ENCODE measurements at regions not wholly inside any gene's neighbourhood (a gene's known extent, or its start where the extent isn't known, plus 50 kb on each side); places are given as distances from the start of the nearest gene placed in this dataset.

GRCh38 chr5:10173716-10174115 is 76.0 kb downstream of the ATPSCKMT start:
- DNase-seq: no peak
- H3K9me3 Mint-ChIP-seq: peaks cover 0 to 3% of the 10 kb centered on the region in 2 donors
- no peaks in the 10 kb centered on the region for H3K4me1 Mint-ChIP-seq
- no peak overlapping the region for H3K4me3 Mint-ChIP-seq
- H3K27me3 Mint-ChIP-seq: no peaks in the 10 kb centered on the region
- H3K27ac Mint-ChIP-seq: no peak overlapping the region
- ATAC-seq: no peak

- no peak overlapping the region for H3K4me3 Mint-ChIP-seq
- no peaks in the 10 kb centered on the region for H3K9me3 Mint-ChIP-seq
- H3K4me1 Mint-ChIP-seq: no peaks in the 10 kb centered on the region
- ATAC-seq (no peak), DNase-seq (no peak)
- no peaks in the 10 kb centered on the region for H3K27me3 Mint-ChIP-seq
- H3K27ac Mint-ChIP-seq: no peak overlapping the region
These were observed 77.4 kb downstream of the ATPSCKMT start for GRCh38 chr5:10172247-10172646.

DNA sequence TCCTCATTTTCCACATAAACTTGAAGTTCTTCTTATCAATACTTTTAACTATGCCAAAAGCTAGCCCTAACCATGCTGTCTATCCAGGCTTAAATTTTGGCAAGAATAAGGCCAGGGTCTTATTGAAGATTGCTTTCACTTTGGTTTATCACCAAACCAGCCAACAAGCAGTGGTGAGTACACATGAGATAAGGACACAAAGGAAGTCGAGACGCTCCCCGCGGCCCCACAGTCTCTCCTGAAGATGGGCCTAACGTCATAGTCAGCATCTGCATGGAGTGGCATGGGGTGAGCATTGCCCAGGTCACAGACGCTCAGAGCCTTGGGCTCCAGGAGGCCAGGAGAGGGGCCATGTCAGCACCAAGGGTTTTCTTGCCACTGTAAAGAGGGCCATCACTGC is 80.3 kb downstream of the ATPSCKMT start:
- H3K9me3 Mint-ChIP-seq: peaks cover 5 to 14% of the 10 kb centered on the region in 2 donors
- H3K4me3 Mint-ChIP-seq: no peak overlapping the region

GRCh38 chr5:10168254-10168653 is 81.4 kb downstream of the ATPSCKMT start:
- peaks cover 6 to 25% of the 10 kb centered on the region in 2 donors for H3K9me3 Mint-ChIP-seq
- DNase-seq (no peak), ATAC-seq (no peak)
- H3K4me3 Mint-ChIP-seq: no peak overlapping the region
- no peaks in the 10 kb centered on the region for H3K4me1 Mint-ChIP-seq
- no peaks in the 10 kb centered on the region for H3K27me3 Mint-ChIP-seq
- H3K27ac Mint-ChIP-seq: no peak overlapping the region

More for the DNA sequence above, 80.3 kb downstream of the ATPSCKMT start:
- H3K27me3 Mint-ChIP-seq: no peaks in the 10 kb centered on the region
- no peak overlapping the region for H3K27ac Mint-ChIP-seq
- no peaks in the 10 kb centered on the region for H3K4me1 Mint-ChIP-seq
- ATAC-seq (no peak), DNase-seq (no peak)

DNA sequence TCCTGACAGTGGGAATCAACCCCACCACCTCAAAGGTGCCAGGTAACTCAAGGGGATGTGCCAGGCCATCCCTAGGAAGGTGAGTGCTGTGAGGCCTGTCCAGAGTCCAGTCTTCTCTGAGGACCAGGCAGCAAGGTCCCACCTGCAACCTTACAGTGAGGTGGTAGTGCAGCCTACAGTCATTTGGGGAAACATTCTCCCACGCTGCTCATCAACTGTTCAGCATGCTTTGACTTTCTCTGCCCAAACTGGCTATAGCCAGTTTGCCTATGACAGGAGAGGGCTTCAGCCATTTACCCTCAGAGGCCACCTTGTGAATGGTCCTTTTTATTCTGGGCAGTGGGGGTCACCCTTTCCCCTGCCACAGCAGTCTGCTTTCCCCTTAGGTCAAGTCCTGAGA is 81.9 kb downstream of the ATPSCKMT start:
- no peak overlapping the region for H3K27ac Mint-ChIP-seq
- ATAC-seq: no peak
- no peak for DNase-seq
- H3K9me3 Mint-ChIP-seq: peaks cover 6 to 26% of the 10 kb centered on the region in 2 donors
- H3K4me1 Mint-ChIP-seq: no peaks in the 10 kb centered on the region
- peaks cover under 1% of the 10 kb centered on the region for H3K27me3 Mint-ChIP-seq
- H3K4me3 Mint-ChIP-seq: no peak overlapping the region

DNA sequence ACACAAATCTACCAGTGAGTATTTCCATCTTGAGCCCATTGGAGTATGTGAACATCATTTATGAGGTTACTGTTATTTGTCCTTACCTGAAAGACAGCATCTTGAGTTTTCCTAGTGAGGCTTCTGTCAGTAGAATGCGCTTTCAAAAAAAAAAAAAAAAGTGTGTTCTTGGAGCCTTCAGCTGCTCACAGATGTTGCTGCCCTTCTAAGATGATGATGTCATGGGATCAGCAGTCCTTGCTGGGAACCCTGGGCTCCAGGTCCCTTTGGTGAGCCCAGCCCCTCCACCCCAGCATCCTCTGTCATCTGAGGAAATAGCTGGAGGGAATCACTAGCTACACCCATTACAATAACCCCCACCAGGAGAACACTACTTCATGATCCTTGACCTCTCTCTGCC is 83.3 kb downstream of the ATPSCKMT start:
- peaks cover 14% of the 10 kb centered on the region for H3K27me3 Mint-ChIP-seq
- H3K4me1 Mint-ChIP-seq: no peaks in the 10 kb centered on the region
- H3K27ac Mint-ChIP-seq: no peak overlapping the region
- ATAC-seq (no peak), DNase-seq (no peak)
- no peak overlapping the region for H3K4me3 Mint-ChIP-seq
- H3K9me3 Mint-ChIP-seq: peaks cover 6 to 32% of the 10 kb centered on the region in 2 donors

- Mint-ChIP-seq H3K9me3 (peaks cover 6 to 32% of the 10 kb centered on the region in 2 donors), H3K27ac (no peak overlapping the region), H3K4me1 (no peaks in the 10 kb centered on the region), H3K4me3 (no peak overlapping the region), H3K27me3 (peaks cover 24% of the 10 kb centered on the region)
- DNase-seq: no peak
- no peak for ATAC-seq
These were observed 87.2 kb downstream of the ATPSCKMT start for GRCh38 chr5:10162468-10162867.

DNA sequence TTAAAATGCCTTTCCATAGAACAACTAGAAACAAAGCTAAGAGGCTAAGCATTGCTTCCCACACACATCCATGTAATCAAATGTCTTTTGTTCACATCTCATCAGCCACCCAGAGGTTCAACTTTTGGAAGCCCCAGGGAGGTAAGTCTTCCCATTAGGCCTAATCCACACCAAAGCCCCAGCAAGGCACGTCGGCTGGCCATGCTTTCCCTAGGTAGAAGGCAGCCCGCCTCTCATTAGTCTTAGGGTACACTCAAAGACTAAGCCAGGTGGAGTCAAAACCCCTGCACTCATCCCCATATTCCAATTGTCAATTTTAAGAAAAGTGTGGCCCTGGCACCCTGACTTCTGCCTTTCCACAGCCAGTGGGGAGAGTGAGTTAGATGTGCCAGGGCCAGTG is 87.9 kb downstream of the ATPSCKMT start:
- Mint-ChIP-seq H3K27me3 (peaks cover 24% of the 10 kb centered on the region), H3K27ac (no peak overlapping the region), H3K9me3 (peaks cover 6 to 32% of the 10 kb centered on the region in 2 donors), H3K4me3 (no peak overlapping the region), H3K4me1 (no peaks in the 10 kb centered on the region)
- DNase-seq (no peak), ATAC-seq (no peak)

DNA sequence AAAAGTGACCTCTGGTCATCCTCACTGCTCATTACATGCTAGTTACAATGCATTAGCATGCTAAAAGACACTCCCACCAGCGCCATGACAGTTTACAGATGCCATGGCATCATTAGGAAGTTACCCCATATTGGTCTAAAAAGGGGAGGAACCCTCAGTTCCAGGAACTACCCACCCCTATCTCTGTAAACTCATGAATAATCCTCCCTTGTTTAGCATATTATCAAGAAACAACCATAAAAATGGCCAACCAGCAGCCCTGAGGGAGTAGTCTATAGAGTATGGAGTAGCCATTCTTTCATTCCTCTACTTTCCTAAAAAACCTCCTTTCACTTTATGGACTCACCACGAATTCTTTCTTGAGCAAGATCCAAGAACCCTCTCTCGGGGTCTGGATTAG is 89.4 kb downstream of the ATPSCKMT start:
- Mint-ChIP-seq H3K4me3 (no peak overlapping the region), H3K27me3 (peaks cover 24% of the 10 kb centered on the region), H3K9me3 (peaks cover 6 to 24% of the 10 kb centered on the region in 2 donors), H3K4me1 (no peaks in the 10 kb centered on the region), H3K27ac (no peak overlapping the region)
- DNase-seq (no peak), ATAC-seq (no peak)

DNA sequence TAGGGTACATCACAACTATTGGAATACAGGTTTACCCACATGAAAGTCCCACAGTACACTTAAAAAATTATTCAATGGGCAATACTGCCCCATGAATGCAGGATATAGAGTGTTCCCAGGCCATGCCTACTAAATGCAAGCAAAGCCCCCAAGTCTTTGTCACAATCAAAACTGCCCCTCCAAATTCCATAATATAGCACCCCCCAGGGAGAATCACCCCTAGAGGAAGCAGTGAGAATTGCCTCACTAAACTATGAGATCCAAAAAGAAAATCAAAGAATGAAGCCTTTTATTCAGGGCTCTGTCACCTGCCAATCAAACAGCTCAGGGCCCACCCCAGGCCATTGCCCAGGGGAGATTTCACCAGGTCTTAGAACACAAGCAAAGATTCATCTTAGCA is 90.8 kb downstream of the ATPSCKMT start:
- peaks cover 24% of the 10 kb centered on the region for H3K27me3 Mint-ChIP-seq
- no peak overlapping the region for H3K4me3 Mint-ChIP-seq
- no peak overlapping the region for H3K27ac Mint-ChIP-seq
- no peak for ATAC-seq
- no peak for DNase-seq
- H3K9me3 Mint-ChIP-seq: peaks cover 0 to 13% of the 10 kb centered on the region in 2 donors
- H3K4me1 Mint-ChIP-seq: no peaks in the 10 kb centered on the region

DNA sequence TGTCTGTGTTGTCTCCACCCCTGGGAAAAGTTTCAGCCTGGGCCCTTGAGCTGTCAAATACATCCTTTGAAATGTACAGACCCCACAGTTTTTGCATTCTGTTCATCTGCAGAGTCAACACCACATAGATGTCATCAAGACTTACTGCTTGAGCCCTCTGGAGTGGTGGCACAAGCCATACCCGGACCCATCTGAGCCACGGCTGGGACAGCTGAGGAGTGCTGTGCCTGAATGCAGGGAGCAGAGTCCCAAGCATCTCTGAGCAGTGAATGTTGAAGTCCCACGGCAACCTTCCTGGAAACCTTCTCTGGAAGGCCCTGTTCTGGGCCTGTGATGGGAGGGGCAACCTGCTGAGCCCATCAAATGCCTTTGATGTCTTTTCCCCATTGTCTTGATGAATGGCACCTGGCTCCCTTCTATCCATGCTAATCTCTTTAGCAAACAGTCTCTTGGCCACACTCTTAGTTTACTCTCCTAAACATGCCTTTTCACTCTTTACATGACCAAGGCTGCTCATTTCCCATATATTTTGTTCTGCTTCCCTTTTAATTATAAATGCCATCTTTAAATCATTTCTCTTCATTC is 92.5 kb downstream of the ATPSCKMT start:
- peak overlapping the region in 1 of 2 donors; percentile 18 for H3K27ac Mint-ChIP-seq
- H3K27me3 Mint-ChIP-seq: peaks cover 18% of the 10 kb centered on the region
- H3K9me3 Mint-ChIP-seq: no peaks in the 10 kb centered on the region
- DNase-seq (no peak), ATAC-seq (no peak)
- no peaks in the 10 kb centered on the region for H3K4me1 Mint-ChIP-seq
- H3K4me3 Mint-ChIP-seq: no peak overlapping the region

GRCh38 chr5:10155897-10156667 is 93.6 kb downstream of the ATPSCKMT start:
- Mint-ChIP-seq H3K27me3 (peaks cover 9% of the 10 kb centered on the region), H3K27ac (no peak overlapping the region), H3K9me3 (no peaks in the 10 kb centered on the region), H3K4me3 (no peak overlapping the region), H3K4me1 (no peaks in the 10 kb centered on the region)
- ATAC-seq (no peak), DNase-seq (no peak)

DNA sequence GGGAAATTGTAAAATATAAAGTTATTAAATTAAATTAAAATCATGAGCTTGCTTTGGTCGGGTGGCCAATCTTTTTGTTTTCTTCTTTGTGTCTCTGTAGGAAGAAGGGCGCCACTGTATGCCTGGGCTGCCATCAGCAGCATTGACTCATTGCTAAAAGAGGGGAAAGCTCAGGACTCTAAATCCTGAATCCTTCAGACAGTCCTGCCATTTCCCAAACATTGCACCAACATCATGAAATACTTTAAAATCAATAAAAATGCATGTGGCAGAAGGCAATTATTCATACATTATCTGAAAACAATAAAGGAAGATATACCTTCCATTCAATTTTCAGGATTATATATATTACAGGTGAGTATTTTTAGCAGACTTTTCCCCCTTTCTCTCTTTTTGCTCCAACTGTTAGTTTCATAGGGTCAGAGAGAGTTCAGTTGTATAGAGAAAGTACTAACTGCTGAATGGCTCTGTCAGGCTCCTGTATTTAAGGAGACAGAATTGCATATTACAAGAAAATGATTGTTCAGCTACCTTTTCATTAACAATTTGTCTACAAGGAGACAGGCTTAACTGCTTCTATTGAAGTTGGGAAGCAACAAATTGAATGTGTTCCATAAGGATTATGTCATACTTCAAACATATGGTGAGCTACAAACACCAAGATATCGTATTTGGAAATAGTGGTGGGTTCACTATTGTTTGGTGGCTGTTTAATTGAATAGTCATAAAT is 95.7 kb downstream of the ATPSCKMT start:
- ATAC-seq: no peak
- Mint-ChIP-seq H3K9me3 (no peaks in the 10 kb centered on the region), H3K4me1 (no peaks in the 10 kb centered on the region), H3K27ac (no peak overlapping the region), H3K27me3 (peaks cover 12% of the 10 kb centered on the region), H3K4me3 (no peak overlapping the region)
- no peak for DNase-seq

- no peak overlapping the region for H3K27ac Mint-ChIP-seq
- no peaks in the 10 kb centered on the region for H3K4me1 Mint-ChIP-seq
- ATAC-seq (no peak), DNase-seq (no peak)
- H3K27me3 Mint-ChIP-seq: peaks cover 12% of the 10 kb centered on the region
- H3K4me3 Mint-ChIP-seq: no peak overlapping the region
- no peaks in the 10 kb centered on the region for H3K9me3 Mint-ChIP-seq
These were observed 96.3 kb downstream of the ATPSCKMT start for GRCh38 chr5:10153394-10153793.

DNA sequence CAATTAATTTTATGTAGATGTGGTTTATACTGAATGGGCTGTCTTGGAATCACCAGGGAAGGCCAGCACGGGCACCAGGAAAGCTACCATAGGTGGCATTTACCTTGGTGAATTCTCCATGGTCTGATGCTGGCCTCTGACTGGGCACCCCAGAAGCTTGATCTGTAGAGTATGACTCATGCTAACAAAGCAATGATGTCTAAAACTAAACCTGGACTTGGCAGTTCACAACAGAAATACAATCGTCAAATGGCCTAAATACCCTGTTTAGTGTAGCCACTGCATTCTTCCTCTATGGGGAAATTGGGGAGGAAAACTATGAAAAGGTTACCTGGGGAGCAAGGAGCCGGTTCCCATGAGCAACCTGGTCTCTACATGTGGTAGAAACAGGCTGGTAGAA is 98.0 kb downstream of the ATPSCKMT start:
- no peak for DNase-seq
- no peak for ATAC-seq
- Mint-ChIP-seq H3K27me3 (peaks cover 12% of the 10 kb centered on the region), H3K9me3 (no peaks in the 10 kb centered on the region), H3K4me1 (no peaks in the 10 kb centered on the region), H3K4me3 (no peak overlapping the region), H3K27ac (no peak overlapping the region)

DNA sequence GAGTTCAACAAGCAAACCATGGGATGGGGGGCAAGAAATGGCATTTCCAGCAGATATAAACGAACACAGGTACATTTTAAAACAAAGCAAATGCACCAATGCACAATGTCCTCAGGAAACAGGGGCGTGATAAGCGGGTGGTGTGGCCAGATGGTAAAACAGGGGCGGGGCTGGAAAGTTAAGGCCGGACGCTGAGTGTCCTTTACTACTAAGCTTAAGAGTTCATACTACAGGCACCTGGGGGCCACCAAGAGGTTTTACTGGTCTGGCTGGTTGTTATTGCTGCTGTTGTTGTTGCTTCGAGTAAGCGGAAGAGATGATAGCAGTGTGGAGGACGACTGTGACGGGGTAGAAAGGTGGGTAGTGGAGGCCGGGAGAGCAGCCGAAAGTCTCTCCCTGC is 99.8 kb downstream of the ATPSCKMT start:
- no peak overlapping the region for H3K27ac Mint-ChIP-seq
- no peaks in the 10 kb centered on the region for H3K4me1 Mint-ChIP-seq
- ATAC-seq (no peak), DNase-seq (no peak)
- H3K9me3 Mint-ChIP-seq: no peaks in the 10 kb centered on the region
- peaks cover 12% of the 10 kb centered on the region for H3K27me3 Mint-ChIP-seq
- no peak overlapping the region for H3K4me3 Mint-ChIP-seq

All from stimulated activated naive CD8-positive, alpha-beta T cell treated with anti-CD3 and anti-CD28 coated beads, Interleukin-15, amount 100 ng/mL, for 72 hours (primary cell).